Stomach (tissue), 8 donors: ENCODE measurements at regions not wholly inside any gene's neighbourhood (a gene's known extent, or its start where the extent isn't known, plus 50 kb on each side); places are given as distances from the start of the nearest gene placed in this dataset.
A peak's percentile ranks its signal among the peaks of the same experiment; 100 is the strongest.

Source experiments
- DNase-seq, 2 donors: peaks; one replicate each; pipeline versions ENCODE4 v3.0.0 to v3.0.0-alpha.2; 2013 to 2019
- H3K27ac ChIP-seq, 5 donors: fragments of 200-600 bp in 4 of 5; sonication (generic) in 4 of 5; one replicate each; pipeline ENCODE4 v1.5.1; 2013 to 2019; ENCODE audit warnings: mild to moderate bottlenecking in 1 of 5, moderate library complexity in 1 of 5
- H3K27me3 ChIP-seq, 3 donors: fragments of 200-600 bp; sonication (generic); one replicate each; pipeline ENCODE4 v1.5.1; 2017 to 2019; ENCODE audit warnings: mixed run types in 1 of 3
- H3K36me3 ChIP-seq, 4 donors: fragments of 200-600 bp; sonication (generic); 1 replicate in 3 of 4; 2 replicates in 1 of 4; pipeline ENCODE4 v1.5.1; 2016 to 2019
- H3K4me1 ChIP-seq, 4 donors: fragments of 200-600 bp; sonication (generic); one replicate each; pipeline ENCODE4 v1.5.1; 2016 to 2019
- H3K4me3 ChIP-seq, 4 donors: fragments of 200-600 bp; sonication (generic) in 3 of 4; one replicate each; pipeline ENCODE4 v1.5.1; 2016 to 2019; ENCODE audit warnings: mild to moderate bottlenecking in 1 of 4
- H3K9me3 ChIP-seq, 4 donors: fragments of 200-600 bp; sonication (generic); one replicate each; pipeline ENCODE4 v1.5.1; 2016 to 2019
- EP300 ChIP-seq: sonication (generic); formaldehyde crosslinking; IDR thresholded peaks from one replicate; pipeline ENCODE4 v1.6.1; 2017; ENCODE audit warnings: antibody characterized with exemption
- POLR2A ChIP-seq, 4 donors: fragments of 450-650 bp; IDR thresholded peaks; one replicate each; pipeline ENCODE4 v1.6.1; 2016; ENCODE audit warnings: antibody characterized with exemption in 4 of 4, control low read depth in 2 of 4, mild to moderate bottlenecking in 1 of 4, moderate library complexity in 1 of 4
- POLR2AphosphoS5 ChIP-seq, 3 donors: sonication (generic); formaldehyde crosslinking; IDR thresholded peaks; one replicate each; pipeline ENCODE4 v1.6.1; 2016; ENCODE audit warnings: antibody characterized with exemption in 3 of 3
- WGBS, 5 donors: extraction: QIAGEN DNeasy Blood & Tissue Kit in 3 of 5; methylation state at CpG; one replicate each; pipeline versions ENCODE4 v1.1.5 to v1.1.7; 2013 to 2018; 5-methylcytosine and 5-hydroxymethylcytosine counted together
- intact Hi-C: fragments of 100-400 bp; cut with DNase I; formaldehyde crosslinking; loops from one replicate; pipeline ENCODE4 v1.15.1; 2023; ENCODE audit warnings: low total_unique reads
- TF ChIP-seq, protein P1 (sequence below), 7 experiments: fragments of 450-650 bp in 4 of 7; fragments of 200-600 bp in 3 of 7; sonication (generic) in 3 of 7; IDR thresholded peaks; one replicate each; pipeline ENCODE4 v1.5.1; 2016 to 2019; ENCODE audit warnings: antibody characterized with exemption in 7 of 7, control low read depth in 2 of 7, mild to moderate bottlenecking in 1 of 7
- donor health status: healthy with polysubstance abuse.
- donor health status: Bipolar disorder and iron deficiency.
- donor health status: healthy.

DNA sequence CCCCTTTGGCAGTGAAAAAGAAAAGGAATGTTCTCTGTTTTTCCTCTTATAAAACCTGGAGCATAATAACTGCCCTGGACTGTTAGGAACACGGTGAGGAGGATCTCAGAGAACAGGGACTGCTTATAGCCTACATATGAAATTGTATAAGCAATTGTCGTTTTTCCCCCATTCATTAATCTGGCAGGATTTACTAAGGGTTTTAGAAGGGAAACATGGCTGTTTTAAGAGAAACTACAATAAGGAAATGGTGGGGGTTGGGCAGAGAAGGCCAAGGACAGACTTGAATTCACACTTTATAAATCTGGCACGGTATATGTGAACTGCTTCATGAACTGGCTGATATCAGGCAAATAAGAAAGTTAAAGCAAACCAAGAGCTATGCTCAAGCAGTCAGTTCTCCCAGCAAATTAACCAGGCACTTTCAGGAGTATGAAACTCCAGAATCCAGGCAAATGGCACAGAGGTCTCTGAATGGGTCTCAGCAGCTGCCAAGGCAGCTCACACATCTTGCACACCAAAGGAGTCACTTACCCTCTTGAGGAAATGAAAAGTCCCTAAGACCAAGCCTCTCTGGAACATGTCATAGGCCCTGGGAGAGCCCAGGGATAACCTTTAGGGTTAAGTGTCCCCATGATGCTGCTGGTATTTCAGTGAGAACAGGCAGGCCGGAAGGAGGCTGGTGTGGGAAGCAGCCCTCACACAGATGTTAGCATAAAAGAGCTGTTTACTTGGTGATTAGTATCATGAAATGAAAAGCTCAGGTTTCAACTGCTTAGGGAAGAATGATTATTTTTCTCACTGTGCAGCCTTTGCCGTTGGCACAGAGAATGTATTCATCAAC lies 260.5 kb upstream of the MARCKS start:
- no peak for TF ChIP-seq POLR2AphosphoS5 (IDR thresholded peaks at IDR 0.05)
- no peak for TF ChIP-seq POLR2A (IDR thresholded peaks at IDR 0.05)
- TF ChIP-seq, protein P1, sequence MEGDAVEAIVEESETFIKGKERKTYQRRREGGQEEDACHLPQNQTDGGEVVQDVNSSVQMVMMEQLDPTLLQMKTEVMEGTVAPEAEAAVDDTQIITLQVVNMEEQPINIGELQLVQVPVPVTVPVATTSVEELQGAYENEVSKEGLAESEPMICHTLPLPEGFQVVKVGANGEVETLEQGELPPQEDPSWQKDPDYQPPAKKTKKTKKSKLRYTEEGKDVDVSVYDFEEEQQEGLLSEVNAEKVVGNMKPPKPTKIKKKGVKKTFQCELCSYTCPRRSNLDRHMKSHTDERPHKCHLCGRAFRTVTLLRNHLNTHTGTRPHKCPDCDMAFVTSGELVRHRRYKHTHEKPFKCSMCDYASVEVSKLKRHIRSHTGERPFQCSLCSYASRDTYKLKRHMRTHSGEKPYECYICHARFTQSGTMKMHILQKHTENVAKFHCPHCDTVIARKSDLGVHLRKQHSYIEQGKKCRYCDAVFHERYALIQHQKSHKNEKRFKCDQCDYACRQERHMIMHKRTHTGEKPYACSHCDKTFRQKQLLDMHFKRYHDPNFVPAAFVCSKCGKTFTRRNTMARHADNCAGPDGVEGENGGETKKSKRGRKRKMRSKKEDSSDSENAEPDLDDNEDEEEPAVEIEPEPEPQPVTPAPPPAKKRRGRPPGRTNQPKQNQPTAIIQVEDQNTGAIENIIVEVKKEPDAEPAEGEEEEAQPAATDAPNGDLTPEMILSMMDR (IDR thresholded peaks at IDR 0.05) = no peak
- no peak for TF ChIP-seq EP300
- H3K4me1 ChIP-seq = peaks cover 17 to 32% (median 25%) of the 10 kb centered on the region in 4 donors
- 26 to 46% (median 37%) methylated on average over 5 of the region's 5 CpGs for WGBS, 5 donors
- intact Hi-C loops = no loop called here
- H3K27me3 ChIP-seq = no peaks in the 10 kb centered on the region
- H3K4me3 ChIP-seq = no peak overlapping the region
- no peaks in the 10 kb centered on the region for H3K9me3 ChIP-seq
- peak; percentile 35 to 77 for DNase-seq
- H3K27ac ChIP-seq = peak overlapping the region; percentile 17 to 71 (median 44)
- no peaks in the 10 kb centered on the region for H3K36me3 ChIP-seq

DNA sequence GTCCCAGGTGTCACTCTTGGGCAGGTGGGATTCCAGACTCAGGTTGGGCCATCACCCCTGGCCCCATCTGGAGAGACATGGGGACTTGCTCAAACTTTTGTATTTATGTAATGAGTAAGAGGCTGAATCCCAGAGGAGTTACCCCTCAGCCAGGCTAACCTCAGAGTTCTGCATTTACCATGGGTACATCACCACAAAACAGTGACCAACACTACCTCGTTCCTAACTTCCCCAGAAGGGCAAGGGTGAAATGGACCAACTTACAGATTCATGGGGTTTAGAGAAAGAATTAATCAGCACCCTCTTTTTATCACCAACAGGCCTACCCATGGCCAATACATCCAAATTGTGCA lies 259.9 kb upstream of the MARCKS start:
- Histone ChIP-seq H3K9me3 (no peaks in the 10 kb centered on the region), H3K4me3 (no peak overlapping the region), H3K4me1 (peaks cover 13 to 26% (median 19%) of the 10 kb centered on the region in 4 donors), H3K36me3 (no peaks in the 10 kb centered on the region), H3K27me3 (no peaks in the 10 kb centered on the region), H3K27ac (peak overlapping the region in 4 of 5 donors; percentile 40 to 71 (median 54))
- WGBS, 5 donors = 0 to 55% (median 33%) methylated on average over 1 of the region's 1 CpG
- intact Hi-C loops = no loop called here
- TF ChIP-seq EP300 (no peak), POLR2AphosphoS5 (IDR thresholded peaks at IDR 0.05) (no peak), POLR2A (IDR thresholded peaks at IDR 0.05) (no peak)
- TF ChIP-seq, protein P1 (IDR thresholded peaks at IDR 0.05) = no peak
- no peak for DNase-seq

GRCh38 chr6:113598786-113599185 lies 258.4 kb upstream of the MARCKS start:
- H3K27ac ChIP-seq = no peak overlapping the region

GRCh38 chr6:113599444-113599843 lies 257.7 kb upstream of the MARCKS start:
- H3K4me1 ChIP-seq = peaks cover 13 to 22% (median 16%) of the 10 kb centered on the region in 4 donors
- no peak overlapping the region for H3K27ac ChIP-seq
- no peak for DNase-seq
- intact Hi-C loops = no loop called here
- TF ChIP-seq POLR2A (IDR thresholded peaks at IDR 0.05) (no peak), POLR2AphosphoS5 (IDR thresholded peaks at IDR 0.05) (no peak), EP300 (no peak)
- TF ChIP-seq, protein P1 (IDR thresholded peaks at IDR 0.05) = no peak
- H3K9me3 ChIP-seq = no peaks in the 10 kb centered on the region
- no peak overlapping the region for H3K4me3 ChIP-seq
- H3K27me3 ChIP-seq = no peaks in the 10 kb centered on the region
- no peaks in the 10 kb centered on the region for H3K36me3 ChIP-seq

More at GRCh38 chr6:113598786-113599185, 258.4 kb upstream of the MARCKS start:
- H3K27me3 ChIP-seq = no peaks in the 10 kb centered on the region
- H3K36me3 ChIP-seq = no peaks in the 10 kb centered on the region
- TF ChIP-seq EP300 = no peak
- TF ChIP-seq POLR2A (IDR thresholded peaks at IDR 0.05) = no peak
- TF ChIP-seq, protein P1 (IDR thresholded peaks at IDR 0.05) = no peak
- no peak for TF ChIP-seq POLR2AphosphoS5 (IDR thresholded peaks at IDR 0.05)
- H3K9me3 ChIP-seq = no peaks in the 10 kb centered on the region
- WGBS, 5 donors = 85 to 97% (median 93%) methylated on average over 3 of the region's 3 CpGs
- intact Hi-C loops = no loop called here
- H3K4me3 ChIP-seq = no peak overlapping the region
- peaks cover 13 to 22% (median 16%) of the 10 kb centered on the region in 4 donors for H3K4me1 ChIP-seq
- DNase-seq = no peak
